NT2/D1 (cell line): ENCODE measurements at regions not wholly inside any gene's neighbourhood (a gene's known extent, or its start where the extent isn't known, plus 50 kb on each side); places are given as distances from the start of the nearest gene placed in this dataset.

Experiments
- DNase-seq: peaks from one replicate; pipeline ENCODE4 v3.0.0-alpha.2; 2011; ENCODE audit warnings: low read depth, low spot score
- H3K27me3 ChIP-seq: 2 replicates; pipeline ENCODE4 v1.6.0; 2011; ENCODE audit warnings: mild to moderate bottlenecking; ENCODE audit not compliant: insufficient read length, insufficient read depth
- H3K36me3 ChIP-seq: 2 replicates; pipeline ENCODE4 v1.6.1; 2011; ENCODE audit warnings: mild to moderate bottlenecking, low read length, mixed read lengths; ENCODE audit not compliant: insufficient read depth, insufficient read length
- H3K4me1 ChIP-seq: 2 replicates; pipeline ENCODE4 v1.5.1; 2011; ENCODE audit not compliant: insufficient read depth, insufficient read length
- H3K4me3 ChIP-seq: 2 replicates; pipeline ENCODE4 v1.5.1; 2011; ENCODE audit warnings: low read depth; ENCODE audit not compliant: insufficient read length
- H3K9ac ChIP-seq: 2 replicates; pipeline ENCODE4 v1.6.0; 2011; ENCODE audit warnings: low read depth; ENCODE audit not compliant: insufficient read length
- H3K9me3 ChIP-seq: 2 replicates; pipeline ENCODE4 v1.5.1; 2011; ENCODE audit warnings: mild to moderate bottlenecking, low read length; ENCODE audit not compliant: insufficient read depth
- SUZ12 ChIP-seq: IDR thresholded peaks from 2 replicates; pipeline ENCODE4 v1.6.1; 2011; ENCODE audit not compliant: insufficient read length, insufficient read depth; ENCODE audit errors: extremely low read depth
- YY1 ChIP-seq: IDR thresholded peaks from 2 replicates; pipeline ENCODE4 v1.6.1; 2011; ENCODE audit not compliant: insufficient read length, insufficient read depth
- ZNF274 ChIP-seq: IDR thresholded peaks from 2 replicates; pipeline ENCODE4 v1.6.1; 2011; ENCODE audit warnings: mild to moderate bottlenecking, low read depth, low read length

DNA sequence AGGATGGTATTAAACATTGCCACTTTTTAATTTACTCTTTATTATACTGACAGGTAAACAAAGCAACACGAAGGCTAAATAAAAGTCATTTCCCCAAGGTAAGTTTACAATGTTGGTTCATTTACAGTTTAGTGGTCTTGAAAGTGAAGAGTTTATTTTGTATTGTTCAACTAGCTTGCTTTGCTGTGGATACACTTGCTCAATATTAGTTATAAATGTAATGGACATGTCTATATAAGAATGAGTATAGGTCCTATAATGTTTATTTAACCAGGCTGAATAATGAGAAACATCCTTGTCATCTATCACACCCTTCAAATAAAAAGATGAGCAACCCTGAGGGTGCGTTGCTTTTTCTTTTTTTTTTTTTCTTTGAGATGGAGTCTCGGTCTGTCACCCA is 1129.4 kb downstream of the TSN start:
- H3K9me3 ChIP-seq: no peaks in the 10 kb centered on the region
- TF ChIP-seq YY1: no peak
- no peak for TF ChIP-seq SUZ12
- TF ChIP-seq ZNF274: no peak
- no peaks in the 10 kb centered on the region for H3K36me3 ChIP-seq
- no peak overlapping the region for H3K4me3 ChIP-seq
- H3K27me3 ChIP-seq: no peaks in the 10 kb centered on the region
- no peaks in the 10 kb centered on the region for H3K4me1 ChIP-seq
- DNase-seq: no peak
- no peak overlapping the region for H3K9ac ChIP-seq

DNA sequence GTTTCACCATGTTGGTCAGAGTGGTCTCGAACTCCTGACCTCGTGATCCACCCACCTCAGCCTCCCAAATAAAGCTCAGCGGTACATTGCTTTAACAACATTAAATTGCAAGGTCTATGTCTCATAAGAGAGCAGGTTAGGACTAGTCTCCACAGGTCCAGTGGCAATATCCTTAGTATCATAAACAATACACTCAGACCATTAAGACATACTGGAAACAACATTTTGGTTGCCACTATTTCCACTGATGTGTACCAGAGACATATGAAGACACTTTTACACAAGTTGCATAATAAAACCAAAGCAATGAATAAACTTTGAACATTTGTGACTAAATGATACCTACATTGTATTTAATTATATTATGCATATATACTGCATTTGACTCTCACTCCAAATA is 1130.0 kb downstream of the TSN start:
- no peaks in the 10 kb centered on the region for H3K9me3 ChIP-seq
- H3K36me3 ChIP-seq: no peaks in the 10 kb centered on the region
- no peak overlapping the region for H3K9ac ChIP-seq
- no peak overlapping the region for H3K4me3 ChIP-seq
- TF ChIP-seq SUZ12 (no peak), ZNF274 (no peak), YY1 (no peak)
- no peaks in the 10 kb centered on the region for H3K27me3 ChIP-seq
- DNase-seq: no peak
- no peaks in the 10 kb centered on the region for H3K4me1 ChIP-seq

- TF ChIP-seq YY1 (no peak), ZNF274 (no peak), SUZ12 (no peak)
- no peaks in the 10 kb centered on the region for H3K4me1 ChIP-seq
- H3K9me3 ChIP-seq: no peaks in the 10 kb centered on the region
- H3K4me3 ChIP-seq: no peak overlapping the region
- no peaks in the 10 kb centered on the region for H3K36me3 ChIP-seq
- DNase-seq: no peak
- H3K27me3 ChIP-seq: no peaks in the 10 kb centered on the region
- H3K9ac ChIP-seq: no peak overlapping the region
Observed at GRCh38 chr2:122886479-122887145, 1131.2 kb downstream of the TSN start.

DNA sequence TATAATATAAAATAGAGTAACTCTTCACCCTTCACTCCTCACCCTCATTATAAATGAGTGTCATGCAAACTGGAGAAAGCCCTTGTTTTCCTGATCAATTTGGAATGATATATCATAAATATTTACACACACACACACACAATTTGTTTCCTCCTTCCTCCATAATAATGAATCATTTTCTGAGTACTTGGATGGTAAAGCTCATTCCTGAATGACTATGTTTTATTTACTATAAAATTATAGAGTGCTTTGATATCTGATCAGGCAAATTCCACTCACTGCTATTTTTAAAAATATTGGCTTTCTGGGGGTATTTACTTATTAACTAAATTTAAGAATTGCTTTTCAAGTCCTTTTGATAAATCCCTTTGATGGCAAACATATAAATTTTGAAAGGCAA is 1125.5 kb upstream of the CNTNAP5 start:
- H3K36me3 ChIP-seq: no peaks in the 10 kb centered on the region
- TF ChIP-seq YY1: no peak
- no peak for TF ChIP-seq ZNF274
- no peak for TF ChIP-seq SUZ12
- DNase-seq: no peak
- H3K4me1 ChIP-seq: no peaks in the 10 kb centered on the region
- H3K27me3 ChIP-seq: no peaks in the 10 kb centered on the region
- H3K9me3 ChIP-seq: no peaks in the 10 kb centered on the region
- H3K9ac ChIP-seq: no peak overlapping the region
- no peak overlapping the region for H3K4me3 ChIP-seq

DNA sequence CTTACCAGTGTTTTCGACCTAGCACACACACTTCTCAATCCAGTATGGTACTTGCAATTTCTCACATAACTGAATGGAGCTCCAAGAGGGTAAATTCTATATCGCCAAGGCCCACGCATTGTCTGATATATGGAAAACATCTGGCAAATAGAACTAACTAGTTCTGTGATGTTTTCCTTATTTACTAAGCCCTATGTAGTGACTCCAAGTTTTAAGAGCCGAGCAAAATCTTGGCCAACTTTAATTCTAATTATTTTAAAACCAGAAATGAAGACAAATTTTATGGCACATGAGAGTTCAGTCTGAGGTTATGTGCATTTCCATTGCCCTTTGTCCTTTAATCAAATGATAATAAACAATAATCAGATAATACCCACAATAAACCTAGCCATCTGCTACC is 1119.7 kb upstream of the CNTNAP5 start:
- DNase-seq: no peak
- H3K9ac ChIP-seq: no peak overlapping the region
- no peaks in the 10 kb centered on the region for H3K9me3 ChIP-seq
- no peak overlapping the region for H3K4me3 ChIP-seq
- no peaks in the 10 kb centered on the region for H3K4me1 ChIP-seq
- TF ChIP-seq ZNF274 (no peak), SUZ12 (no peak), YY1 (no peak)
- H3K27me3 ChIP-seq: no peaks in the 10 kb centered on the region
- no peaks in the 10 kb centered on the region for H3K36me3 ChIP-seq

DNA sequence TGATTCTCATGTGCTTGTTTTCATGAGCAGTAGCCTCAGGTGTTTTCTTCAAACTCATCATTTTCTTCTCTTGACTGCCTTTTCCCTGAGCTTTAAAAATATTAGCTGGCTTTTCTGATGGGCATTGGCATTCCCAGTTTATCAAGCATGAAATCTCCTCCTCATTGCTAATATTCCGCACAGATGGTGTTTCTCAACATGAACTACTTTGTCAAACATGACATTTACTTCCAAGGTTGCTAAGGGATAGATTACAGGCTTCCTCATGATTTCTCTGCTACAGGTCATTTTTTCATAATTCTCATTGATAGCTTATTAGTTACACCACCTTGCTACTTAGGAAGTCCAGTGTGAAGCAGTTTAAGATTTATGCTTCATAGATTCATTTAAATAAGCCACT is 1116.9 kb upstream of the CNTNAP5 start:
- TF ChIP-seq YY1 (no peak), SUZ12 (no peak), ZNF274 (no peak)

DNA sequence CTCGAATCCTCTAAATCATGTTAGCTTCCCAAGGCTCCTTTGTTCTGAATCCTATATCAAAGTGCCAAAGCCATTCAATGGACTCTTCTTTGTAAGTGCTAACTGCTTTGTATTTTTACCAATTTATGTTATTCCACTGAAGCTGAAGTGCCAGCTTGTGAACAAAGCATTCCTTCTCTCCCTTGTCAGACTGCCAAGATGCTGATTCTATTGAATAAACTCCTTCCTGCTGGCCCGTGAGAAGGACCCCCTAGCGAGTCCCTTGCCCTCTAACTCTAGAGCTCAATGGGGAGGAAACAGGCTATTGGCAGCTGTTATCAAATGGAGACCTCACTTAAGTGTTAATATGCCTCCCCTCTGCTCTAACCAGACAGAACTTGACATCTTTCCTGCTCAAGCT is 1097.9 kb upstream of the CNTNAP5 start:
- no peaks in the 10 kb centered on the region for H3K36me3 ChIP-seq
- no peaks in the 10 kb centered on the region for H3K4me1 ChIP-seq
- peak; percentile 87 for DNase-seq
- H3K27me3 ChIP-seq: no peaks in the 10 kb centered on the region
- no peak for TF ChIP-seq YY1
- TF ChIP-seq SUZ12: no peak
- TF ChIP-seq ZNF274: no peak
- H3K9ac ChIP-seq: no peak overlapping the region
- H3K4me3 ChIP-seq: no peak overlapping the region
- peaks cover 36% of the 10 kb centered on the region for H3K9me3 ChIP-seq

More for the DNA sequence above, 1116.9 kb upstream of the CNTNAP5 start:
- no peaks in the 10 kb centered on the region for H3K4me1 ChIP-seq
- no peak overlapping the region for H3K4me3 ChIP-seq
- H3K27me3 ChIP-seq: no peaks in the 10 kb centered on the region
- no peak overlapping the region for H3K9ac ChIP-seq
- no peak for DNase-seq
- no peaks in the 10 kb centered on the region for H3K36me3 ChIP-seq
- H3K9me3 ChIP-seq: no peaks in the 10 kb centered on the region
